Ishikawa (cell line): ENCODE measurements at regions not wholly inside any gene's neighbourhood (a gene's known extent, or its start where the extent isn't known, plus 50 kb on each side); places are given as distances from the start of the nearest gene placed in this dataset.

Experiments
- CEBPB ChIP-seq: IDR thresholded peaks from 2 replicates; pipeline ENCODE4 v1.6.1; 2012
- CREB1 ChIP-seq: IDR thresholded peaks from 2 replicates; pipeline ENCODE4 v1.6.1; 2012; ENCODE audit warnings: low read depth
- EGR1 ChIP-seq: IDR thresholded peaks from 2 replicates; pipeline ENCODE4 v1.6.1; 2012
- EP300 ChIP-seq: IDR thresholded peaks from 2 replicates; pipeline ENCODE4 v1.6.1; 2012; ENCODE audit warnings: borderline replicate concordance
- FOXM1 ChIP-seq: IDR thresholded peaks from 2 replicates; pipeline ENCODE4 v1.6.1; 2012; ENCODE audit warnings: low read depth, borderline replicate concordance
- NFIC ChIP-seq: IDR thresholded peaks from 2 replicates; pipeline ENCODE4 v1.6.1; 2012
- RAD21 ChIP-seq: IDR thresholded peaks from 2 replicates; pipeline ENCODE4 v1.6.1; 2012; ENCODE audit warnings: low read depth
- TAF1 ChIP-seq: IDR thresholded peaks from 2 replicates; pipeline ENCODE4 v1.6.1; 2012; ENCODE audit warnings: low read depth, mild to moderate bottlenecking
- TCF12 ChIP-seq: IDR thresholded peaks from 2 replicates; pipeline ENCODE4 v1.6.1; 2012; ENCODE audit warnings: low read depth
- TEAD4 ChIP-seq: IDR thresholded peaks from 2 replicates; pipeline ENCODE4 v1.6.1; 2012
- YY1 ChIP-seq: IDR thresholded peaks from 2 replicates; pipeline ENCODE4 v1.6.1; 2012; ENCODE audit warnings: low read depth
- ZBTB7A ChIP-seq: IDR thresholded peaks from 2 replicates; pipeline ENCODE4 v1.6.1; 2012; ENCODE audit warnings: low read depth
- TF ChIP-seq, protein P1 (sequence below): IDR thresholded peaks from 2 replicates; pipeline ENCODE4 v1.6.1; 2012; ENCODE audit warnings: low read depth, mild to moderate bottlenecking
- TF ChIP-seq, protein P2 (sequence below): IDR thresholded peaks from 2 replicates; pipeline ENCODE4 v1.6.1; 2012
- TF ChIP-seq, protein P3 (sequence below): IDR thresholded peaks from 2 replicates; pipeline ENCODE4 v1.6.1; 2012

DNA sequence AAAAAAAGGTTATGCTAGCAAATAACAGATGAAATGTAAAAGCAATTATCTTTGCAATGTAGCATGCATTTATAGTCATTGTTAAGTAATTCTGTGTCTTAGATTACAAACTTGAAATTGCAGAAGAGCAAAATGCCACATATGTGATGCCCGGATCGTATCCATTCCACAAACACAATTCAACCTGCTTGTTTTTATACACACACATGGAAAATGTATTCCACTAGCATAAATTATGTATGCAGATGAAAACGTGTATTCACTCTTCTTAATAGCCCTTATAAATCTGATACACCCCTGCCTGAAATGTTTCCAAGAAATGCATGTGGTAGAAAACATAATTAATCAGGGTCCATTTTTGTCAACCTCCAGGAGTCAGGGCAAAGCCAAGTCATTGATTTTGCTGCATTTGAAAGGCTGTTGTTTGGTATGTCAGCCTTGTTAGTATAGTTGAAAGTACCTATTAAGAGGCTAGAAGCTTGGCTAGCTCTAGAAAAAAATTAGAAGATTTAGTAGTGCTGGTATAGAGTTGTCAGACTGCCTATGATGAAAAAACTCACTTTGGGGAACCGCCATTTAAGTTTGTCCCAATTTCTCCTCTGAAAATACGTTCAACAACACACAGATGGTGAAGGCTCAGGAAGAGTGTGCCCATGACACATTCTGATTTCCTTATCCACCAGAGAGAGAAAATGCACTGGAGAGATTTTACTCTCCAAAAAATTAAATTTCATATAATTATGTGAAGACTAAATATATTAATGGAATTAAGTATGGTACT is 69.2 kb upstream of the TMC3 start:
- TF ChIP-seq EP300 (no peak), TAF1 (no peak), CEBPB (no peak), FOXM1 (no peak), RAD21 (no peak), YY1 (no peak), TCF12 (no peak), TEAD4 (no peak), EGR1 (no peak), CREB1 (no peak), NFIC (no peak), ZBTB7A (no peak)
- TF ChIP-seq, protein P1, sequence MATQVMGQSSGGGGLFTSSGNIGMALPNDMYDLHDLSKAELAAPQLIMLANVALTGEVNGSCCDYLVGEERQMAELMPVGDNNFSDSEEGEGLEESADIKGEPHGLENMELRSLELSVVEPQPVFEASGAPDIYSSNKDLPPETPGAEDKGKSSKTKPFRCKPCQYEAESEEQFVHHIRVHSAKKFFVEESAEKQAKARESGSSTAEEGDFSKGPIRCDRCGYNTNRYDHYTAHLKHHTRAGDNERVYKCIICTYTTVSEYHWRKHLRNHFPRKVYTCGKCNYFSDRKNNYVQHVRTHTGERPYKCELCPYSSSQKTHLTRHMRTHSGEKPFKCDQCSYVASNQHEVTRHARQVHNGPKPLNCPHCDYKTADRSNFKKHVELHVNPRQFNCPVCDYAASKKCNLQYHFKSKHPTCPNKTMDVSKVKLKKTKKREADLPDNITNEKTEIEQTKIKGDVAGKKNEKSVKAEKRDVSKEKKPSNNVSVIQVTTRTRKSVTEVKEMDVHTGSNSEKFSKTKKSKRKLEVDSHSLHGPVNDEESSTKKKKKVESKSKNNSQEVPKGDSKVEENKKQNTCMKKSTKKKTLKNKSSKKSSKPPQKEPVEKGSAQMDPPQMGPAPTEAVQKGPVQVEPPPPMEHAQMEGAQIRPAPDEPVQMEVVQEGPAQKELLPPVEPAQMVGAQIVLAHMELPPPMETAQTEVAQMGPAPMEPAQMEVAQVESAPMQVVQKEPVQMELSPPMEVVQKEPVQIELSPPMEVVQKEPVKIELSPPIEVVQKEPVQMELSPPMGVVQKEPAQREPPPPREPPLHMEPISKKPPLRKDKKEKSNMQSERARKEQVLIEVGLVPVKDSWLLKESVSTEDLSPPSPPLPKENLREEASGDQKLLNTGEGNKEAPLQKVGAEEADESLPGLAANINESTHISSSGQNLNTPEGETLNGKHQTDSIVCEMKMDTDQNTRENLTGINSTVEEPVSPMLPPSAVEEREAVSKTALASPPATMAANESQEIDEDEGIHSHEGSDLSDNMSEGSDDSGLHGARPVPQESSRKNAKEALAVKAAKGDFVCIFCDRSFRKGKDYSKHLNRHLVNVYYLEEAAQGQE: no peak
- TF ChIP-seq, protein P2, sequence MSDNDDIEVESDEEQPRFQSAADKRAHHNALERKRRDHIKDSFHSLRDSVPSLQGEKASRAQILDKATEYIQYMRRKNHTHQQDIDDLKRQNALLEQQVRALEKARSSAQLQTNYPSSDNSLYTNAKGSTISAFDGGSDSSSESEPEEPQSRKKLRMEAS: no peak
- TF ChIP-seq, protein P3, sequence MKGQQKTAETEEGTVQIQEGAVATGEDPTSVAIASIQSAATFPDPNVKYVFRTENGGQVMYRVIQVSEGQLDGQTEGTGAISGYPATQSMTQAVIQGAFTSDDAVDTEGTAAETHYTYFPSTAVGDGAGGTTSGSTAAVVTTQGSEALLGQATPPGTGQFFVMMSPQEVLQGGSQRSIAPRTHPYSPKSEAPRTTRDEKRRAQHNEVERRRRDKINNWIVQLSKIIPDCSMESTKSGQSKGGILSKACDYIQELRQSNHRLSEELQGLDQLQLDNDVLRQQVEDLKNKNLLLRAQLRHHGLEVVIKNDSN: no peak

DNA sequence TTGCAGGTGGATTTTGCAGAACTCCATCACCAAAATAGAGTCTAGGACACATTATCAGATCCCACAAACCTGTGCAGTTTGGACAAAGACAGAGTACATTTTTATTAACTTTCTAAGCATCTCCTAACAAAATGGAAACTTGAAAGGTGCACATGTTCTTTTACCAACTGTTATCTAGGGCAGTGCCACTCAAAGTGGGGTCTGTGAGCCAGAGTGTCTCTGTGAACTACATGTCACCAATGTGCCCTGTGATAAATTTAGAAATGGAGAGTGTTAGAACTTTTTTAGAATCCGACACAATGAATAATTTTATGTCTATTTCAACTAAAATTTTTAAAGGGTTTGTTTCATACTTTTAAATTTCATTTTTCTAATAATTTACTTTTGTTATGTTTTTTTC is 68.4 kb upstream of the TMC3 start:
- TF ChIP-seq EP300 (no peak), FOXM1 (no peak), EGR1 (no peak), TEAD4 (no peak), ZBTB7A (no peak), TCF12 (no peak), CREB1 (no peak), NFIC (no peak), CEBPB (no peak), YY1 (no peak), RAD21 (no peak)
- TF ChIP-seq, protein P2: no peak
- TF ChIP-seq, protein P3: no peak

DNA sequence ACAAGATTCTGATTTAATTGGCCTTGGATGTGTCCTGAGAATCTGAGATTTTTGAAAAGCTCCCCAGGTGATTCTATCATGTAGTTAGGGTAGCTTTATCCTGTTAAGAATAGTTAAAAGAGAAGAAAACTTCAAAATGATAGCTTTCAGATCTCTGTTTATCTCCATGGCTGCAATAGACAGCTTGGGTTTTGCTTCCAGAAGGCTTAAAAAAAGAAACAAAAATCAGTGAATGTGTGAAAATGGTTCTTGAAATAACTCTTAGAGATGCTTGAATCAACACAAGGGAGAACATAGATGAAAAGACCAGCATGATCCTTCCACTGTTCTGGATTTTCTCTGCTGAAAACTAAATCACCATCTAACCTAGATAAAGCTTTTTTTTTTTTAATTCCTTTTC is 60.8 kb upstream of the TMC3 start:
- TF ChIP-seq EGR1: no peak
- TF ChIP-seq, protein P1: no peak
- TF ChIP-seq TAF1: no peak
- TF ChIP-seq RAD21: no peak
- no peak for TF ChIP-seq ZBTB7A
- TF ChIP-seq FOXM1: no peak
- no peak for TF ChIP-seq CEBPB
- TF ChIP-seq NFIC: no peak

DNA sequence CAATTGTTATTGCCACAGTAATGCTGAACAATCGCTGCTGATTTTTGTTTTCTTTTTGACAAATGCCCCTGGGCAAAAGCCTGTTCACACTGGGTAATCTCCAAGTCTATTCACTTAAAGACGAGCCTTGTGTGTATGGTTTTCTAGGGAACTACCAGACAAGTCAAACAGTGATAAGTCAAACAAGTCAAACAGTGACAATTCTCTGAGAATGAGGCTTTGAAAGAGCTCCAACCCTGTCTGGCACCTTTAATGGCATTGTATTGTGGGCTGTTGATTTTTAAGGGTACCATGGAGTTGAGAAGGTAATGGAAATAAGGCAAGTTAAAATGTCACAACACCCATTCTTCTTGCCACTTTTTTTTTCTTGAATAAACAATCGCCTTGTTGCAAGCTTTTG is 59.4 kb upstream of the TMC3 start:
- TF ChIP-seq, protein P1: no peak
- TF ChIP-seq ZBTB7A (no peak), TEAD4 (no peak), TAF1 (no peak), EGR1 (no peak), RAD21 (no peak)
